IMR-90 (cell line): ENCODE measurements at regions not wholly inside any gene's neighbourhood (a gene's known extent, or its start where the extent isn't known, plus 50 kb on each side); places are given as distances from the start of the nearest gene placed in this dataset.

ENCODE experiments used
- MAFK ChIP-seq: IDR thresholded peaks from 2 replicates; pipeline ENCODE4 v1.6.1; 2012; ENCODE audit warnings: low read depth, low read length, improper control_type of control experiment
- POLR2A ChIP-seq: IDR thresholded peaks from 2 replicates; pipeline ENCODE4 v1.6.1; 2012; ENCODE audit warnings: mild to moderate bottlenecking, low read depth, low read length
- TF ChIP-seq, protein P1 (sequence below): conservative IDR thresholded peaks from 2 replicates; pipeline ENCODE4 v1.5.1; 2012; ENCODE audit warnings: mild to moderate bottlenecking, low read depth, low read length, improper control_type of control experiment

DNA sequence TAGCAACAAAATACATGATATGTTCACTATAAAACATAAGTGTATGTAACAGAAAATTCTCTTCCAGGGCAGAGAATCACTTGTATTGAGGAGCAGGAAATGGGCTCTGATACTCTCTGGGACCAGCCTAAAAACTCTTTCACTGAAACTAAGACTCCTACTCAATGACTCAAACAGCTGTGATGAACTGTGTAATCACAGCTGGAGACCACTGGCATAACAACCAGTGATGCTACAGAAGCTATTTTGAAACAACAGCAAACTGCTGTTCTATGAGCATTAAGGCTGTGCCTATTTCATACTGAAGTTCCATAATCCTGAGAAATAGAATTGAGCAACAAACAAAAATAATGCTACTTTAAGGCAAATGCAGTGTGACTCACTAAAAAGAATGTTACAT, 594.0 kb downstream of the HINT1 start:
- TF ChIP-seq, protein P1, sequence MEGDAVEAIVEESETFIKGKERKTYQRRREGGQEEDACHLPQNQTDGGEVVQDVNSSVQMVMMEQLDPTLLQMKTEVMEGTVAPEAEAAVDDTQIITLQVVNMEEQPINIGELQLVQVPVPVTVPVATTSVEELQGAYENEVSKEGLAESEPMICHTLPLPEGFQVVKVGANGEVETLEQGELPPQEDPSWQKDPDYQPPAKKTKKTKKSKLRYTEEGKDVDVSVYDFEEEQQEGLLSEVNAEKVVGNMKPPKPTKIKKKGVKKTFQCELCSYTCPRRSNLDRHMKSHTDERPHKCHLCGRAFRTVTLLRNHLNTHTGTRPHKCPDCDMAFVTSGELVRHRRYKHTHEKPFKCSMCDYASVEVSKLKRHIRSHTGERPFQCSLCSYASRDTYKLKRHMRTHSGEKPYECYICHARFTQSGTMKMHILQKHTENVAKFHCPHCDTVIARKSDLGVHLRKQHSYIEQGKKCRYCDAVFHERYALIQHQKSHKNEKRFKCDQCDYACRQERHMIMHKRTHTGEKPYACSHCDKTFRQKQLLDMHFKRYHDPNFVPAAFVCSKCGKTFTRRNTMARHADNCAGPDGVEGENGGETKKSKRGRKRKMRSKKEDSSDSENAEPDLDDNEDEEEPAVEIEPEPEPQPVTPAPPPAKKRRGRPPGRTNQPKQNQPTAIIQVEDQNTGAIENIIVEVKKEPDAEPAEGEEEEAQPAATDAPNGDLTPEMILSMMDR = no peak
- TF ChIP-seq POLR2A (no peak), MAFK (no peak)
